Upper lobe of left lung (tissue), 6 donors: ENCODE measurements at regions not wholly inside any gene's neighbourhood (a gene's known extent, or its start where the extent isn't known, plus 50 kb on each side); places are given as distances from the start of the nearest gene placed in this dataset.
A peak's percentile ranks its signal among the peaks of the same experiment; 100 is the strongest.

Experiments used
- ATAC-seq, 2 donors: fragments of 200-7000 bp; cut with Tn5 transposase; one replicate each; pipeline ENCODE4 v1.9.1; 2022; ENCODE audit warnings: mild to moderate bottlenecking in 2 of 2, moderate library complexity in 2 of 2; ENCODE audit not compliant: low FRiP score in 2 of 2
- DNase-seq, 2 donors: peaks; one replicate each; pipeline ENCODE4 v3.0.0-alpha.2; 2019 to 2020
- H3K27ac ChIP-seq, 4 donors: fragments of 200-600 bp; sonication (generic); one replicate each; pipeline ENCODE4 v1.5.1; 2016 to 2019
- H3K27me3 ChIP-seq, 4 donors: fragments of 200-600 bp; sonication (generic); one replicate each; pipeline ENCODE4 v1.5.1; 2017 to 2019
- H3K36me3 ChIP-seq, 4 donors: fragments of 200-600 bp; sonication (generic); one replicate each; pipeline ENCODE4 v1.5.1; 2016 to 2019
- H3K4me1 ChIP-seq, 4 donors: fragments of 200-600 bp; sonication (generic); one replicate each; pipeline ENCODE4 v1.5.1; 2018 to 2019
- H3K4me3 ChIP-seq, 4 donors: fragments of 200-600 bp; sonication (generic); one replicate each; pipeline ENCODE4 v1.5.1; 2017 to 2019; ENCODE audit warnings: mild to moderate bottlenecking in 2 of 4, moderate library complexity in 1 of 4
- H3K9me3 ChIP-seq, 4 donors: fragments of 200-600 bp; sonication (generic); one replicate each; pipeline ENCODE4 v1.5.1; 2018 to 2019
- EP300 ChIP-seq, 4 donors: sonication (generic); formaldehyde crosslinking; IDR thresholded peaks; one replicate each; pipeline ENCODE4 v1.5.1; 2017; ENCODE audit warnings: antibody characterized with exemption in 4 of 4, control low read depth in 2 of 4
- POLR2A ChIP-seq, 4 donors: fragments of 450-650 bp; IDR thresholded peaks; one replicate each; pipeline ENCODE4 v1.5.1; 2016 to 2017; ENCODE audit warnings: antibody characterized with exemption in 4 of 4, mild to moderate bottlenecking in 2 of 4
- POLR2AphosphoS5 ChIP-seq, 2 donors: sonication (generic); formaldehyde crosslinking; IDR thresholded peaks; one replicate each; pipeline ENCODE4 v1.5.1; 2017; ENCODE audit warnings: antibody characterized with exemption in 2 of 2
- WGBS, 2 donors: methylation state at CpG; one replicate each; pipeline ENCODE4 v1.1.5; 2017 to 2018; 5-methylcytosine and 5-hydroxymethylcytosine counted together
- TF ChIP-seq, protein P1 (sequence below), 6 experiments: fragments of 450-650 bp in 4 of 6; fragments of 200-600 bp in 2 of 6; sonication (generic) in 2 of 6; IDR thresholded peaks; one replicate each; pipeline ENCODE4 v1.5.1; 2016 to 2019; ENCODE audit warnings: antibody characterized with exemption in 6 of 6
- donor health status: DM: no; HTN: no; CAD: no; lungs with moderate emphysema.
- donor health status: DM: no; HTN: yes; CAD: no; lungs with severe emphysema.

GRCh38 chr14:44317441-44317746, 189.7 kb downstream of the FSCB start:
- Histone ChIP-seq H3K27ac (no peak overlapping the region), H3K36me3 (no peaks in the 10 kb centered on the region), H3K9me3 (no peaks in the 10 kb centered on the region), H3K4me3 (no peak overlapping the region), H3K4me1 (no peaks in the 10 kb centered on the region), H3K27me3 (no peaks in the 10 kb centered on the region)
- ATAC-seq (peak in 1 of 2 donors; percentile 10), DNase-seq (no peak)
- TF ChIP-seq POLR2A (IDR thresholded peaks at IDR 0.05) (no peak), POLR2AphosphoS5 (IDR thresholded peaks at IDR 0.05) (no peak), EP300 (IDR thresholded peaks at IDR 0.05) (no peak)
- TF ChIP-seq, protein P1, sequence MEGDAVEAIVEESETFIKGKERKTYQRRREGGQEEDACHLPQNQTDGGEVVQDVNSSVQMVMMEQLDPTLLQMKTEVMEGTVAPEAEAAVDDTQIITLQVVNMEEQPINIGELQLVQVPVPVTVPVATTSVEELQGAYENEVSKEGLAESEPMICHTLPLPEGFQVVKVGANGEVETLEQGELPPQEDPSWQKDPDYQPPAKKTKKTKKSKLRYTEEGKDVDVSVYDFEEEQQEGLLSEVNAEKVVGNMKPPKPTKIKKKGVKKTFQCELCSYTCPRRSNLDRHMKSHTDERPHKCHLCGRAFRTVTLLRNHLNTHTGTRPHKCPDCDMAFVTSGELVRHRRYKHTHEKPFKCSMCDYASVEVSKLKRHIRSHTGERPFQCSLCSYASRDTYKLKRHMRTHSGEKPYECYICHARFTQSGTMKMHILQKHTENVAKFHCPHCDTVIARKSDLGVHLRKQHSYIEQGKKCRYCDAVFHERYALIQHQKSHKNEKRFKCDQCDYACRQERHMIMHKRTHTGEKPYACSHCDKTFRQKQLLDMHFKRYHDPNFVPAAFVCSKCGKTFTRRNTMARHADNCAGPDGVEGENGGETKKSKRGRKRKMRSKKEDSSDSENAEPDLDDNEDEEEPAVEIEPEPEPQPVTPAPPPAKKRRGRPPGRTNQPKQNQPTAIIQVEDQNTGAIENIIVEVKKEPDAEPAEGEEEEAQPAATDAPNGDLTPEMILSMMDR (IDR thresholded peaks at IDR 0.05): no peak
- 80 to 86% methylated on average over 2 of the region's 2 CpGs for WGBS, 2 donors

GRCh38 chr14:44316647-44317440, 190.2 kb downstream of the FSCB start:
- 72 to 73% methylated on average over 7 of the region's 7 CpGs for WGBS, 2 donors
- Histone ChIP-seq H3K9me3 (no peaks in the 10 kb centered on the region), H3K36me3 (no peaks in the 10 kb centered on the region), H3K27me3 (no peaks in the 10 kb centered on the region), H3K4me3 (no peak overlapping the region), H3K27ac (no peak overlapping the region), H3K4me1 (no peaks in the 10 kb centered on the region)
- DNase-seq: no peak
- TF ChIP-seq, protein P1 (IDR thresholded peaks at IDR 0.05): no peak
- TF ChIP-seq EP300 (IDR thresholded peaks at IDR 0.05) (no peak), POLR2A (IDR thresholded peaks at IDR 0.05) (no peak), POLR2AphosphoS5 (IDR thresholded peaks at IDR 0.05) (no peak)
- ATAC-seq: peak; percentile 62 to 75

DNA sequence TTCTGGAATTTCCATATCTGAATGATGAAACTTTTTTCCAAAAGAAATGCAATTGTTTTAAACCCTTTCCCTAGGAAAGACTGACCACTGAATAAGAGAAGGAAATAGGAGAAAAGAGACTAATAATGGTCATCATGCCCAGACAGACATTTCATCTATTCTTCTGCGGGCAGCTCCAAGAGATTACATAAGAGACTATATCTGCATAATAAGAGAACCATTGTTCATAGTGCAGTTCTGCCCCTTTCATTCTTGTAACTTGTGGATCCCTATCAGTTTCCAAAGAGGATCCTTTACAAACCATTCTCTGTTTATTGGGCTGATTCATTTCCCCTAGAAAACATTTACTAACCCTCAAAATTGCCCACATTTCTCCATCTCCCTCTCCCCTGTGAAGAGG, 197.8 kb downstream of the FSCB start:
- no peak for ATAC-seq
- no peak for DNase-seq
- no peak overlapping the region for H3K27ac ChIP-seq
- H3K27me3 ChIP-seq: no peaks in the 10 kb centered on the region
- TF ChIP-seq POLR2AphosphoS5 (IDR thresholded peaks at IDR 0.05) (no peak), EP300 (IDR thresholded peaks at IDR 0.05) (no peak), POLR2A (IDR thresholded peaks at IDR 0.05) (no peak)
- TF ChIP-seq, protein P1 (IDR thresholded peaks at IDR 0.05): no peak
- H3K4me3 ChIP-seq: no peak overlapping the region
- H3K9me3 ChIP-seq: no peaks in the 10 kb centered on the region
- 86 to 100% methylated on average over 1 of the region's 1 CpG for WGBS, 2 donors
- no peaks in the 10 kb centered on the region for H3K4me1 ChIP-seq
- H3K36me3 ChIP-seq: no peaks in the 10 kb centered on the region

DNA sequence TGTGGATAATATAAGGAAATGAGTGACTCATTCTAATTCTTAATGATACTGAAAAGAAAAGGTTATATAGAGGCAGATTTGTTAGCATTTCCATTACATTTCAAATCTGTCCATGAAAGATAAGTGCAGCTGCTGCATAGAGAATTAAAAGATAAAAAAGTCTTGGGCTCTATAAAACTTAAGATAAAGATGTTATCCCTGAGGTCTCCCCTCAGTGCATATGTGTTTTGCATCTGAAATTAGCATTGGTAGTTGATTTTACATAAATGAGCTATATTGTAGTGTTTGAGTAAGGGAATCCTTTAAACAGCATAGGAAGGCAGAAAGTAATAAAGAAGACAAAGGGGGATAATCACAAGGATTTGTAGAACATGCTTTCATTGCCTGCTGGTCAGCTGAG, 206.2 kb downstream of the FSCB start:
- TF ChIP-seq POLR2A (IDR thresholded peaks at IDR 0.05) (no peak), POLR2AphosphoS5 (IDR thresholded peaks at IDR 0.05) (no peak), EP300 (IDR thresholded peaks at IDR 0.05) (no peak)
- TF ChIP-seq, protein P1 (IDR thresholded peaks at IDR 0.05): no peak
- Histone ChIP-seq H3K4me3 (no peak overlapping the region), H3K9me3 (peaks cover 0 to 14% (median 1%) of the 10 kb centered on the region in 4 donors), H3K36me3 (no peaks in the 10 kb centered on the region), H3K27me3 (no peaks in the 10 kb centered on the region), H3K4me1 (no peaks in the 10 kb centered on the region), H3K27ac (no peak overlapping the region)
- DNase-seq: no peak
- no peak for ATAC-seq

- ATAC-seq (no peak), DNase-seq (no peak)
- peaks cover 0 to 14% (median 1%) of the 10 kb centered on the region in 4 donors for H3K9me3 ChIP-seq
- no peaks in the 10 kb centered on the region for H3K27me3 ChIP-seq
- H3K4me3 ChIP-seq: no peak overlapping the region
- no peaks in the 10 kb centered on the region for H3K4me1 ChIP-seq
- no peaks in the 10 kb centered on the region for H3K36me3 ChIP-seq
- H3K27ac ChIP-seq: no peak overlapping the region
- no peak for TF ChIP-seq POLR2A (IDR thresholded peaks at IDR 0.05)
- TF ChIP-seq, protein P1 (IDR thresholded peaks at IDR 0.05): no peak
- no peak for TF ChIP-seq EP300 (IDR thresholded peaks at IDR 0.05)
- no peak for TF ChIP-seq POLR2AphosphoS5 (IDR thresholded peaks at IDR 0.05)
Observed at GRCh38 chr14:44297437-44297836, 209.6 kb downstream of the FSCB start.
